ENCODE measurements at regions not wholly inside any gene's neighbourhood (a gene's known extent, or its start where the extent isn't known, plus 50 kb on each side); places are given as distances from the start of the nearest gene placed in this dataset.

- Histone ChIP-seq H2AFZ (ENCODE audit: control insufficient read depth, low read depth, low read length) (no peak overlapping the region), H3K27ac (ENCODE audit: control insufficient read depth, insufficient read depth) (no peak overlapping the region), H3K4me1 (ENCODE audit: control insufficient read depth, insufficient read depth, low read length) (no peaks in the 10 kb centered on the region), H3K79me2 (ENCODE audit: control insufficient read depth, insufficient read depth, low read length) (no peaks in the 10 kb centered on the region), H3K9me3 (replicated peaks; ENCODE audit: control insufficient read depth, insufficient read depth, low read length) (no peaks in the 10 kb centered on the region; the same call in 2 of the 3 replicates), H3K27me3 (replicated peaks in 1 of 2; ENCODE audit: control insufficient read depth in 2 of 2, insufficient read depth in 2 of 2, low read length in 1 of 2) (no peaks in the 10 kb centered on the region), H4K20me1 (ENCODE audit: control insufficient read depth, insufficient read depth) (no peaks in the 10 kb centered on the region; the same call in 1 of the 2 replicates), H3K9ac (ENCODE audit: control insufficient read depth, insufficient read depth, low read length) (no peak overlapping the region), H3K4me3 (no peak overlapping the region), H3K4me2 (ENCODE audit: control insufficient read depth, insufficient read depth) (no peak overlapping the region), H3K36me3 (ENCODE audit: control insufficient read depth in 2 of 2, insufficient read depth in 2 of 2, low read length in 1 of 2) (no peaks in the 10 kb centered on the region; a peak in 1 of 4 replicates)
- intact Hi-C loops (cut with micrococcal nuclease; ENCODE audit: unreplicated experiment) (no loop called here), in situ Hi-C loops (cut with MboI) (no loop called here)
- CTCF ChIA-PET = no interaction called here
- DNase-seq (ENCODE audit: low read depth, low spot score) (no peak), FAIRE-seq (no peak), ATAC-seq (no peak)
- no TSS peak for BruUV-seq (replicated peaks)
- POLR2A ChIA-PET = no interaction called here
- TF ChIP-seq EGR1 (IDR thresholded peaks at IDR 0.05; ENCODE audit: borderline replicate concordance in 1 of 2, low read depth in 2 of 2, low read length in 2 of 2) (no peak), ZNF207 (IDR thresholded peaks at IDR 0.05; ENCODE audit: borderline replicate concordance) (no peak), SKIL (IDR thresholded peaks at IDR 0.05; ENCODE audit: low read depth, poor library complexity, severe bottlenecking) (no peak), HSF1 (IDR thresholded peaks at IDR 0.05; ENCODE audit: low read depth, low read length) (no peak), RB1 (IDR thresholded peaks at IDR 0.05; ENCODE audit: borderline replicate concordance) (no peak), HDAC2 (IDR thresholded peaks at IDR 0.05) (no peak), KAT2A (conservative IDR thresholded peaks at IDR 0.05; ENCODE audit: control insufficient read depth, low read depth, low read length) (no peak), NFIC (IDR thresholded peaks at IDR 0.05; ENCODE audit: low read depth, low read length) (no peak)
- SMC1A ChIA-PET (ENCODE audit: uncharacterized antibody, unreplicated experiment) = no interaction called here
- RAD21 ChIA-PET (ENCODE audit: unreplicated experiment) = no interaction called here
- WGBS (ENCODE audit: insufficient coverage, insufficient replicate concordance, low lambda C conversion rate, missing lambda C conversion rate) = 88% methylated on average over 2 of the region's 2 CpGs
Observed at GRCh38 chr4:4655011-4655410, 113.2 kb upstream of the STX18 start.

Data from GM12878 (cell line).